H9 (cell line): ENCODE measurements at regions not wholly inside any gene's neighbourhood (a gene's known extent, or its start where the extent isn't known, plus 50 kb on each side); places are given as distances from the start of the nearest gene placed in this dataset.

ENCODE experiments used
- DNase-seq: peaks from one replicate; pipeline ENCODE4 v3.0.0-alpha.2; 2017
- H2AFZ ChIP-seq: one replicate; pipeline ENCODE4 v1.6.1; 2013; ENCODE audit warnings: mild to moderate bottlenecking, low read length, control low read depth, moderate library complexity
- H2AK5ac ChIP-seq: 2 replicates; pipeline ENCODE4 v1.6.1; 2013; ENCODE audit warnings: low read length, control low read depth, mixed read lengths; ENCODE audit not compliant: insufficient read length
- H2BK120ac ChIP-seq: one replicate; pipeline ENCODE4 v1.6.1; 2013; ENCODE audit warnings: low read depth, mild to moderate bottlenecking, low read length, control low read depth, inconsistent platforms; ENCODE audit not compliant: poor library complexity, severe bottlenecking
- H2BK12ac ChIP-seq: 2 replicates; pipeline ENCODE4 v1.6.1; 2013; ENCODE audit warnings: low read length, control low read depth, mixed read lengths, low read depth; ENCODE audit not compliant: insufficient read length
- H2BK15ac ChIP-seq: 2 replicates; pipeline ENCODE4 v1.6.1; 2013; ENCODE audit warnings: low read depth, low read length, control low read depth
- H2BK20ac ChIP-seq: one replicate; pipeline ENCODE4 v1.6.1; 2013; ENCODE audit warnings: low read depth, mild to moderate bottlenecking, low read length, control low read depth, inconsistent platforms; ENCODE audit not compliant: poor library complexity, severe bottlenecking
- H2BK5ac ChIP-seq: 2 replicates; pipeline ENCODE4 v1.6.1; 2013; ENCODE audit warnings: low read length, control low read depth, mixed read lengths; ENCODE audit not compliant: insufficient read length
- H3K14ac ChIP-seq: 2 replicates; pipeline ENCODE4 v1.6.1; 2013; ENCODE audit warnings: low read length, control low read depth; ENCODE audit not compliant: insufficient read depth
- H3K18ac ChIP-seq: 2 replicates; pipeline ENCODE4 v1.6.1; 2013; ENCODE audit warnings: low read depth, mild to moderate bottlenecking, mixed read lengths, low read length, control low read depth; ENCODE audit not compliant: insufficient read length
- H3K23ac ChIP-seq: 2 replicates; pipeline ENCODE4 v1.6.1; 2013; ENCODE audit warnings: low read length, control low read depth, mixed read lengths, low read depth; ENCODE audit not compliant: insufficient read length
- H3K23me2 ChIP-seq: 2 replicates; pipeline ENCODE4 v1.6.1; 2013; ENCODE audit warnings: low read depth, mild to moderate bottlenecking, mixed read lengths, low read length, control low read depth; ENCODE audit not compliant: insufficient read length, poor library complexity, severe bottlenecking
- H3K27ac ChIP-seq: 2 replicates; pipeline ENCODE4 v1.5.1; 2013; ENCODE audit warnings: low read length, control low read depth, mixed read lengths, low read depth; ENCODE audit not compliant: insufficient read length
- H3K27me3 ChIP-seq: 2 replicates; pipeline ENCODE4 v1.6.1; 2013; ENCODE audit warnings: low read length, control low read depth, inconsistent platforms; ENCODE audit not compliant: insufficient read depth
- H3K4ac ChIP-seq: 2 replicates; pipeline ENCODE4 v1.6.1; 2013; ENCODE audit warnings: low read depth, mild to moderate bottlenecking, control low read depth, inconsistent platforms, low read length, moderate library complexity
- H3K4me1 ChIP-seq: 2 replicates; pipeline ENCODE4 v1.6.1; 2013; ENCODE audit warnings: low read length, control low read depth, inconsistent platforms; ENCODE audit not compliant: insufficient read depth
- H3K4me2 ChIP-seq: 2 replicates; pipeline ENCODE4 v1.6.1; 2013; ENCODE audit warnings: low read length, control low read depth, mixed read lengths; ENCODE audit not compliant: insufficient read length, insufficient read depth
- H3K56ac ChIP-seq: 2 replicates; pipeline ENCODE4 v1.6.1; 2013; ENCODE audit warnings: low read depth, mild to moderate bottlenecking, mixed read lengths, low read length, control low read depth; ENCODE audit not compliant: insufficient read length
- H3K79me1 ChIP-seq: 2 replicates; pipeline ENCODE4 v1.6.1; 2013; ENCODE audit warnings: low read depth, mild to moderate bottlenecking, moderate library complexity, low read length, control low read depth, inconsistent platforms; ENCODE audit not compliant: insufficient read depth, poor library complexity, severe bottlenecking
- H3K79me2 ChIP-seq: 2 replicates; pipeline ENCODE4 v1.6.1; 2013; ENCODE audit warnings: low read length, control low read depth, inconsistent platforms; ENCODE audit not compliant: insufficient read depth
- H3K9ac ChIP-seq: 2 replicates; pipeline ENCODE4 v1.6.1; 2013; ENCODE audit warnings: low read length, control low read depth, mixed read lengths; ENCODE audit not compliant: insufficient read length; ENCODE audit errors: extremely low read depth
- H3K9me3 ChIP-seq: one replicate; pipeline ENCODE4 v1.6.1; 2013; ENCODE audit warnings: low read depth, low read length, inconsistent platforms; ENCODE audit not compliant: control insufficient read depth
- H3T11ph ChIP-seq: one replicate; pipeline ENCODE4 v1.6.1; 2013; ENCODE audit warnings: mild to moderate bottlenecking, low read length, control low read depth, inconsistent platforms
- H4K20me1 ChIP-seq: one replicate; pipeline ENCODE4 v1.6.1; 2013; ENCODE audit not compliant: control insufficient read depth, insufficient read length, insufficient read depth
- H4K5ac ChIP-seq: 2 replicates; pipeline ENCODE4 v1.6.1; 2013; ENCODE audit warnings: low read depth, mild to moderate bottlenecking, mixed read lengths, low read length, control low read depth; ENCODE audit not compliant: insufficient read length
- H4K8ac ChIP-seq: replicated peaks from 2 replicates; pipeline ENCODE4 v1.6.1; 2013; ENCODE audit warnings: low read length, control low read depth, mixed read lengths, low read depth; ENCODE audit not compliant: insufficient read length
- H4K91ac ChIP-seq: 2 replicates; pipeline ENCODE4 v1.6.1; 2013; ENCODE audit warnings: low read depth, mild to moderate bottlenecking, moderate library complexity, mixed read lengths, low read length, control low read depth; ENCODE audit not compliant: insufficient read length
- H3K27ac Mint-ChIP-seq, 3 experiments: 2 replicates in 2 of 3; 3 replicates in 1 of 3; pipeline ENCODE4 v1.8.0; 2020 to 2021; ENCODE audit warnings: mixed read lengths in 3 of 3, mild to moderate bottlenecking in 1 of 3, moderate library complexity in 1 of 3
- H3K27me3 Mint-ChIP-seq: 2 replicates; pipeline ENCODE4 v1.8.0; 2021; ENCODE audit warnings: low read depth, mild to moderate bottlenecking, moderate library complexity, mixed read lengths
- H3K36me3 Mint-ChIP-seq, 3 experiments: 2 replicates in 2 of 3; 3 replicates in 1 of 3; pipeline ENCODE4 v1.8.0; 2020 to 2021; ENCODE audit warnings: low read depth in 3 of 3, mixed read lengths in 3 of 3; ENCODE audit not compliant: insufficient read depth in 1 of 3
- H3K4me1 Mint-ChIP-seq, 2 experiments: 2 replicates each; pipeline ENCODE4 v1.8.0; 2020; ENCODE audit warnings: mixed read lengths in 2 of 2
- H3K4me3 Mint-ChIP-seq, 2 experiments: 2 replicates in 1 of 2; 3 replicates in 1 of 2; pipeline ENCODE4 v1.8.0; 2020 to 2021; ENCODE audit warnings: mild to moderate bottlenecking in 2 of 2, mixed read lengths in 2 of 2, moderate library complexity in 1 of 2
- H3K9me3 Mint-ChIP-seq, 2 experiments: 2 replicates in 1 of 2; 3 replicates in 1 of 2; pipeline ENCODE4 v1.8.0; 2020; ENCODE audit warnings: mild to moderate bottlenecking in 2 of 2, mixed read lengths in 2 of 2, moderate library complexity in 1 of 2
- WGBS: extraction: QIAGEN DNeasy Blood & Tissue Kit; methylation state at CpG from one replicate; pipeline ENCODE4 v1.1.7; 2013; ENCODE audit warnings: missing lambda C conversion rate, low lambda C conversion rate, mixed read lengths; ENCODE audit not compliant: insufficient read length; ENCODE audit errors: extremely low coverage; 5-methylcytosine and 5-hydroxymethylcytosine counted together
- TF ChIP-seq, protein P1 (sequence below): fragments of 200-600 bp; sonication (generic); conservative IDR thresholded peaks from 3 replicates; pipeline ENCODE4 v1.8.0; 2021; ENCODE audit warnings: antibody characterized with exemption, mild to moderate bottlenecking

DNA sequence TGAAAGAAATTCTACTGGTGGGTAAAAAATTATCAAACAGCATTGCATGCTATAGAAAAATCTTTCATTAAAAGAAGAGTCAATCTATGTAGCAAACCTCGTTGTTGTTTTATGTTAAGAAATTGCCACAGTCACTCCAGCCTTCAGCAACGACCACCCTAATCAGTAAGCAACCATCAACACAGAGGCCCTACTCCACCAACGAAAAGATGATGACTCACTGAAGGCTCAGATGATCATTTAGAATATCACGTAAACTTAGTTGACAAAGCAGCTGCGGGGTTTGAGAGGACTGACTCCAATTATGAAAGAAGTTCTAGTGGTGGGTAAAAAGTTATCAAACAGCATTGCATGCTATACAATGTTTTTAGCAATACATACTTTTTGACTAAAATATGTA lies 242.6 kb downstream of the DRD1 start:
- no peaks in the 10 kb centered on the region for H3K36me3 Mint-ChIP-seq
- no peak overlapping the region for H4K5ac ChIP-seq
- H3K56ac ChIP-seq: no peak overlapping the region
- no peak overlapping the region for H3K4me2 ChIP-seq
- no peaks in the 10 kb centered on the region for H3K9me3 ChIP-seq
- H3K9me3 Mint-ChIP-seq: no peaks in the 10 kb centered on the region
- no peak overlapping the region for H3T11ph ChIP-seq
- no peak for DNase-seq
- H3K4me1 Mint-ChIP-seq: no peaks in the 10 kb centered on the region; a peak in 1 of 4 replicates
- H2BK12ac ChIP-seq: no peak overlapping the region
- no peak overlapping the region for H3K4ac ChIP-seq
- no peak overlapping the region for H2AFZ ChIP-seq
- H3K14ac ChIP-seq: no peak overlapping the region
- no peaks in the 10 kb centered on the region for H3K79me1 ChIP-seq
- no peak overlapping the region for H2BK120ac ChIP-seq
- H4K8ac ChIP-seq: no peak overlapping the region
- H3K27me3 Mint-ChIP-seq: no peaks in the 10 kb centered on the region; the same call in 1 of the 2 replicates
- no peak overlapping the region for H3K27ac Mint-ChIP-seq
- no peaks in the 10 kb centered on the region for H4K20me1 ChIP-seq
- H2BK20ac ChIP-seq: no peak overlapping the region
- TF ChIP-seq, protein P1, sequence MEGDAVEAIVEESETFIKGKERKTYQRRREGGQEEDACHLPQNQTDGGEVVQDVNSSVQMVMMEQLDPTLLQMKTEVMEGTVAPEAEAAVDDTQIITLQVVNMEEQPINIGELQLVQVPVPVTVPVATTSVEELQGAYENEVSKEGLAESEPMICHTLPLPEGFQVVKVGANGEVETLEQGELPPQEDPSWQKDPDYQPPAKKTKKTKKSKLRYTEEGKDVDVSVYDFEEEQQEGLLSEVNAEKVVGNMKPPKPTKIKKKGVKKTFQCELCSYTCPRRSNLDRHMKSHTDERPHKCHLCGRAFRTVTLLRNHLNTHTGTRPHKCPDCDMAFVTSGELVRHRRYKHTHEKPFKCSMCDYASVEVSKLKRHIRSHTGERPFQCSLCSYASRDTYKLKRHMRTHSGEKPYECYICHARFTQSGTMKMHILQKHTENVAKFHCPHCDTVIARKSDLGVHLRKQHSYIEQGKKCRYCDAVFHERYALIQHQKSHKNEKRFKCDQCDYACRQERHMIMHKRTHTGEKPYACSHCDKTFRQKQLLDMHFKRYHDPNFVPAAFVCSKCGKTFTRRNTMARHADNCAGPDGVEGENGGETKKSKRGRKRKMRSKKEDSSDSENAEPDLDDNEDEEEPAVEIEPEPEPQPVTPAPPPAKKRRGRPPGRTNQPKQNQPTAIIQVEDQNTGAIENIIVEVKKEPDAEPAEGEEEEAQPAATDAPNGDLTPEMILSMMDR: no peak
- H4K91ac ChIP-seq: no peak overlapping the region
- H3K79me2 ChIP-seq: no peaks in the 10 kb centered on the region
- H2BK5ac ChIP-seq: no peak overlapping the region
- no peak overlapping the region for H3K18ac ChIP-seq
- no peaks in the 10 kb centered on the region for H3K23me2 ChIP-seq
- H2AK5ac ChIP-seq: no peak overlapping the region
- H3K4me3 Mint-ChIP-seq: no peak overlapping the region
- no peak overlapping the region for H3K23ac ChIP-seq
- no peak overlapping the region for H3K27ac ChIP-seq
- no peaks in the 10 kb centered on the region for H3K4me1 ChIP-seq
- no CpG with 5 or more reads among the region's 5 CpGs for WGBS
- no peak overlapping the region for H2BK15ac ChIP-seq
- no peaks in the 10 kb centered on the region for H3K27me3 ChIP-seq
- no peak overlapping the region for H3K9ac ChIP-seq
